ENCODE measurements at regions not wholly inside any gene's neighbourhood (a gene's known extent, or its start where the extent isn't known, plus 50 kb on each side); places are given as distances from the start of the nearest gene placed in this dataset.
"Not testable (repeated sequence)": the region's sequence is repeated elsewhere in the genome, so short reads cannot be mapped to it uniquely, and the experiment has no call there.

DNA sequence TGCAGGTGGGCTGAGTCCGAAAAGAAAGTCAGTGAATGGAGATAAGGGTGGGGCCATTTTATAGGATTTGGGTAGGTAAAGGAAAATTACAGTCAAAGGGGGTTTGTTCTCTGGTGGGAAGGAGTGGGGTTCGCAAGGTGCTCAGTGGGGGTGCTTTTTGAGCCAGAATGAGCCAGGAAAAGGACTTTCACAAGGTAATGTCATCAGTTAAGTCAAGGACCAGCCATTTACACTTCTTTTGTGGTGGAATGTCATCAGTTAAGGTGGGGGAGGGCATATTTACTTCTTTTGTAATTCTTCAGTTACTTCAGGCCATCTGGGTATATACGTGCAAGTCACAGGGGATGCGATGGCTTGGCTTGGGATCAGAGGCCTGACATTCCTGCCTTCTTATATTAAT lies 705.5 kb upstream of the NEGR1 start:
- TF ChIP-seq CTCF, POLR2AphosphoS5, POLR2A (IDR thresholded peaks at IDR 0.05): not testable (repeated sequence)

All from sigmoid colon (tissue), 4 donors.